HepG2 (cell line): ENCODE measurements at regions not wholly inside any gene's neighbourhood (a gene's known extent, or its start where the extent isn't known, plus 50 kb on each side); places are given as distances from the start of the nearest gene placed in this dataset.

Experiments
- CTCF ChIP-seq: sonication (generic); formaldehyde crosslinking; IDR thresholded peaks from 2 replicates; pipeline ENCODE4 v1.5.0; 2020; ENCODE audit warnings: mild to moderate bottlenecking, missing genetic modification reagents, moderate library complexity
- NCOA5 ChIP-seq: sonication (generic); formaldehyde crosslinking; IDR thresholded peaks from 2 replicates; pipeline ENCODE4 v1.4.0; 2020; ENCODE audit warnings: missing genetic modification reagents
- NR1H2 ChIP-seq: sonication (generic); formaldehyde crosslinking; IDR thresholded peaks from 2 replicates; pipeline ENCODE4 v1.8.1; 2022; ENCODE audit warnings: low read depth, missing genetic modification reagents, borderline replicate concordance
- U2AF2 ChIP-seq: fragments of 200-400 bp; formaldehyde crosslinking; IDR thresholded peaks from 2 replicates; pipeline ENCODE4 v1.6.1; 2017; ENCODE audit warnings: low read depth, mild to moderate bottlenecking, low read length
- ZNF292 ChIP-seq: sonication (generic); formaldehyde crosslinking; IDR thresholded peaks from 2 replicates; pipeline ENCODE4 v1.8.1; 2022; ENCODE audit warnings: mild to moderate bottlenecking, low read depth, missing genetic modification reagents, borderline replicate concordance
- ZNF484 ChIP-seq: sonication (generic); formaldehyde crosslinking; IDR thresholded peaks from 2 replicates; pipeline ENCODE4 v1.5.1; 2020; ENCODE audit warnings: mild to moderate bottlenecking, low read depth, missing genetic modification reagents, borderline replicate concordance
- ZNF776 ChIP-seq: sonication (generic); formaldehyde crosslinking; IDR thresholded peaks from 2 replicates; pipeline ENCODE4 v1.4.0; 2020; ENCODE audit warnings: mild to moderate bottlenecking, missing genetic modification reagents
- TF ChIP-seq, protein P1 (sequence below): sonication (generic); formaldehyde crosslinking; IDR thresholded peaks from 2 replicates; pipeline ENCODE4 v1.5.0; 2020; ENCODE audit warnings: missing genetic modification reagents
- TF ChIP-seq, protein P2 (sequence below): sonication (generic); formaldehyde crosslinking; IDR thresholded peaks from 2 replicates; pipeline ENCODE4 v1.8.1; 2023; ENCODE audit warnings: missing genetic modification reagents, inconsistent platforms, borderline replicate concordance
- TF ChIP-seq, protein P3 (sequence below): IDR thresholded peaks from 2 replicates; pipeline ENCODE4 v1.6.1; 2012; ENCODE audit warnings: inconsistent platforms

DNA sequence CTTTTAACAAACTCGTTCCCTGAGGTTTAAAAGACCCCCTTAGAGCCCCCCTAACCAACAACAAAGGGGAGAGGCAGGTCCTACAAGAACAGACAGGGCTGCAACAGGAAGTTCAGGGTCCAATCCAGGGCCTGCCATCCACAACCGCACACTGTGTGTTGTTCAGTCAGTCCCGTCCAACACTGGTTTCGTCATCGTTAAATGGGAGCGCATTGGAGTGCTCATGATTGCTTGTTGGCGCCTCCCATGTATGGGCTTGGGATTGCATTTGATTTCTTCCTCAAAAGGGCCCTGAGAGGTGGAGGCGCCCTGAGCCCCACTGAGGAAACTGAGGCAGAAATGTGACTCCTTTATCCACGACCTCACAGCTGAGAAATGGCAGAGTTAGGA is 174.1 kb downstream of the MN1 start:
- TF ChIP-seq NR1H2 (CRISPR knock-in tag) (no peak), ZNF484 (CRISPR knock-in tag) (no peak), ZNF292 (CRISPR knock-in tag) (no peak), ZNF776 (no peak), NCOA5 (CRISPR knock-in tag) (no peak), CTCF (CRISPR knock-in tag) (peak; percentile 66), U2AF2 (no peak)
- TF ChIP-seq, protein P1, sequence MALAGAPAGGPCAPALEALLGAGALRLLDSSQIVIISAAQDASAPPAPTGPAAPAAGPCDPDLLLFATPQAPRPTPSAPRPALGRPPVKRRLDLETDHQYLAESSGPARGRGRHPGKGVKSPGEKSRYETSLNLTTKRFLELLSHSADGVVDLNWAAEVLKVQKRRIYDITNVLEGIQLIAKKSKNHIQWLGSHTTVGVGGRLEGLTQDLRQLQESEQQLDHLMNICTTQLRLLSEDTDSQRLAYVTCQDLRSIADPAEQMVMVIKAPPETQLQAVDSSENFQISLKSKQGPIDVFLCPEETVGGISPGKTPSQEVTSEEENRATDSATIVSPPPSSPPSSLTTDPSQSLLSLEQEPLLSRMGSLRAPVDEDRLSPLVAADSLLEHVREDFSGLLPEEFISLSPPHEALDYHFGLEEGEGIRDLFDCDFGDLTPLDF, result no peak
- TF ChIP-seq, protein P2, sequence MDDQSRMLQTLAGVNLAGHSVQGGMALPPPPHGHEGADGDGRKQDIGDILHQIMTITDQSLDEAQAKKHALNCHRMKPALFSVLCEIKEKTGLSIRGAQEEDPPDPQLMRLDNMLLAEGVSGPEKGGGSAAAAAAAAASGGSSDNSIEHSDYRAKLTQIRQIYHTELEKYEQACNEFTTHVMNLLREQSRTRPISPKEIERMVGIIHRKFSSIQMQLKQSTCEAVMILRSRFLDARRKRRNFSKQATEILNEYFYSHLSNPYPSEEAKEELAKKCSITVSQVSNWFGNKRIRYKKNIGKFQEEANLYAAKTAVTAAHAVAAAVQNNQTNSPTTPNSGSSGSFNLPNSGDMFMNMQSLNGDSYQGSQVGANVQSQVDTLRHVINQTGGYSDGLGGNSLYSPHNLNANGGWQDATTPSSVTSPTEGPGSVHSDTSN (CRISPR knock-in tag), result no peak
- TF ChIP-seq, protein P3, sequence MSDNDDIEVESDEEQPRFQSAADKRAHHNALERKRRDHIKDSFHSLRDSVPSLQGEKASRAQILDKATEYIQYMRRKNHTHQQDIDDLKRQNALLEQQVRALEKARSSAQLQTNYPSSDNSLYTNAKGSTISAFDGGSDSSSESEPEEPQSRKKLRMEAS, result no peak
